TTC549 (cell line): ENCODE measurements at regions not wholly inside any gene's neighbourhood (a gene's known extent, or its start where the extent isn't known, plus 50 kb on each side); places are given as distances from the start of the nearest gene placed in this dataset.
"Not testable (repeated sequence)": the region's sequence is repeated elsewhere in the genome, so short reads cannot be mapped to it uniquely, and the experiment has no call there.

Experiments
- FAIRE-seq: peaks from 2 replicates; lab custom pipeline; 2012; peaks lifted over from hg19 to GRCh38; lab: Jason Lieb, UNC

DNA sequence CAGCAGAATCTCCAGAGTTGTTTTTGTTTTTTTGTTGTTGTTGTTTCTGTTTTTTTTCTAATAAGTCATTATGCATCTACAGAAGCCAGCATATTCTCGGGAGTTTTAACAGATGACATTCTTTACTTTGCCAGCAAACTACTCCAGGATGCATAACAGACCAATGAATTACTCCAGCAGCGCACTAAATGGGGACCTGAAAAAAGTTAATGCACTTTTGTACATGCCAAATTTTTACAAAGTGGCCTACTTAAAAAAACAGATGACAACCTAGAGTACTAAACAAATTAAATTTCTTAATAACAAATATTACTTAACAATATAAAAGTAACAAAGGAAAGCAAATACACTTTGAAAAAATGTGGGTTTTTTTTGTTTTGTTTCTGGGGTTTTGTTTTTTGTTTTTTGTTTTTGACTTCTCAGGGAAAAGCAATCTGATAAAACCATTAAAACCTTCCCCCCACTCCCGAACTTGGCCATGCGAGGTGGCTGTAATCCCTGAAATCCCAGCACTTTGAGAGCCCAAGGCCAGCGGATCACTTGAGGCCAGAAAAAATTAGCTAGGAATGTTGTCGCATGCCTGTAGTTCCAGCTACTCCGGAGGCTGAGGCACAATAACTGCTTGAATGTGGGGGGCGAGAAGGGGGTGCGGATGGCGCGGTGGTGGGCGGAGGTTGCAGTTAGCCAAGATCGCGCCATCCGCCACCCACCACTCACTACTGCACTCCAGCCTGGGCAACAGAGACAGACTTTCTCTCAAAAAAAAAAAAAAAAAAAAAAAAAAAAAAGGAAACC, 352.4 kb downstream of the CETN3 start:
- FAIRE-seq, result no peak

DNA sequence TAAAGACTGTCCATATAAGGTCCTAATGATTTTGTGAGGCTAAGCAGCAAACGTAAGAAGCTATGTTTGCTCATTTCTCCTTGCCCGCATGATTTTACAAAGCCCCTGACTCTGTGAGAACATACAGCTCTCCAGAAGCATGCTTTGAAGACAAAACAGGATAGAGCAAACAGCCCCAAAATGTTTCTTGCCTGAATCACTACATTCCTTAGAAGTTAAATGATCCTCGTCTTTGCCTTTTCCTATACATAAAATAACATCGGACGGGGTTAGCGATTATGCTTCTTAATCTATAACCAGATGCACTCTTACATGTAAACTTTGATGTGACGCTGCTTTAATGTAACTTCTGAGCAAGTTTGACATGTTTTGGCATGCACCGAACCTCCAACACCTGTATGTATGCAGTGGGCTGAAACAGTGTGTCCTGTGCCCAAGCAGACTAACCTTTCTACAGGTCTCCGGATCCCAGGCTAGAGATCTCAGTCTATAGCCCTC, 353.7 kb downstream of the CETN3 start:
- no peak for FAIRE-seq

DNA sequence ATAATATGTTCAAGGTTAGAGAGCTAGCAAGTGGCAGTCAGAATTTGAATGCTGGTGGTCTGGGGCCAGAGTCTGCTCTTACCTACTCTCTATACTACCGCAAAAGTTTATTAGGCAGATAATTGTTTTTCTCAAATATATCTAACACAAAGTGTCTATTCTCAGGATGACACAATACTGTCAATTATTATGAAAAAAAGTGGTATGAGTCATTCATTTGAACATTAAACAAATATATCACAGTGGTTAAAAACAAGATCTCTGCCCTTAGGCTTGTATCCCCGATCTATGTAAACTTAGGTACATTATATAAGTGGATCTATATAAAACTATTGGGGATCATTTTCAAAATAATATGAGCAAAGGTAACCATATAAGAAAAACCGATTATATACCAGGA, 354.9 kb downstream of the CETN3 start:
- no peak for FAIRE-seq

DNA sequence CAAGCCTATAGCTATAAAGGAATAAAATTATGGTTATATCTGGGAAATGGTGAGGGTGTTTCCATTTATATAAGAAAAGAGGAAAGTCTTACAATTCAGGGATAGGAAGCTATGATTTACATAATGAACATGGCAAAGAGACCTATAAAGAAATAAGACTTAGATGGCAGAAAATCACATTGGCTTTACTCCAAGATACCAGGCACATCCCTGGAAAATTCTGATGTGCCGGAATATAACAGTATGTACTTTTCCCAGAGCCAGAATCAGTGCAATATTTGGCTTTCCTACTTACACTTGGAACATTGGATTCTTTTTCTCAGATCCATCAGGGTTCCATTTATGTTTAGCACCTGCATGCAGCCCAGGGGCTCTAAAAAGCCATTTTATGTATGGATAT, 357.8 kb downstream of the CETN3 start:
- no peak for FAIRE-seq

DNA sequence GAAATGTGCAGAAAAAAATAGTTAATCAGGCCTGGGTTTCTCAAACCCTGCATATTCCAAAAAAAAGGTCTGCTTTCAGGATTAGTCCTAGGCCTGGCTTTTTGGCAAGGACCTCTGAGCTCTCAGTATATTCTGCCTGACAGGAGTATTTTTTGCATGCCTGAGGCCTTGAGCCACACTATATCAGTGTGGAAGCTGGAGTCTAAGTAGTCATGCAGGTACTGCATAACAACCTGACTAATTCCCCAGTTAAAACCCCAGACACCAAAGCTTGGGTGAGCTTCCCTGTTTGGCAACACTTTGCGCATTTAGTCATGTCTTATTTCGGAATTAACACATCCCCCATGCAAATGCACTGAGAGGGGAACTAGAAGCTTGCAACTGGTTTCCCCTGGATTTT, 359.5 kb downstream of the CETN3 start:
- no peak for FAIRE-seq

DNA sequence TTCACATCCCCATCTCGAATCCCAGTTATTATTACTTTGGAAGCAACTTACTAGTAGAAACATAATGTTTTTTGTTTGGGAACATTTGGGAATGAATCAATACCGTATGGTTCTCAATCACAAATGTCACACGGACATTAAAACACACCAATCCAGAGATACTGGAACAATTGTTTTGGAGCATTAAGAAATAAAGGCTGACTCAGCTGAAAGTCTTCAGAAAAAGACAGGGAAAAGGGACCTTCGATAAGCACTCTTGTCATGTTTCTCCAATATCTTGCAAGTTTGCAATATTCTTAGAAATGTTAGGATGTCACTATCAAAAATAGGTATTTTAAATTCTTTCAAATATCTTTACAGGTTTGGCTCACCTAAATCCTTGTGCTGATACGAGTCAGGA, 362.4 kb downstream of the CETN3 start:
- FAIRE-seq, result no peak

DNA sequence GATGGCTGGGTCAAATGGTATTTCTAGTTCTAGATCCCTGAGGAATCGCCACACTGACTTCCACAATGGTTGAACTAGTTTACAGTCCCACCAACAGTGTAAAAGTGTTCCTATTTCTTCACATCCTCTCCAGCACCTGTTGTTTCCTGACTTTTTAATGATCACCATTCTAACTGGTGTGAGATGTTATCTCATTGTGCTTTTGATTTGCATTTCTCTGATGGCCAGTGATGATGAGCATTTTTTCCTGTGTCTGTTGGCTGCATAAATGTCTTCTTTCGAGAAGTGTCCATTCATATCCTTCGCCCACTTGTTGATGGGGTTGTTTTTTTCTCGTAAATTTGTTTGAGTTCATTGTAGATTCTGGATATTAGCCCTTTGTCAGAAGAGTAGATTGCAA, 369.5 kb downstream of the CETN3 start:
- FAIRE-seq, result not testable (repeated sequence)

DNA sequence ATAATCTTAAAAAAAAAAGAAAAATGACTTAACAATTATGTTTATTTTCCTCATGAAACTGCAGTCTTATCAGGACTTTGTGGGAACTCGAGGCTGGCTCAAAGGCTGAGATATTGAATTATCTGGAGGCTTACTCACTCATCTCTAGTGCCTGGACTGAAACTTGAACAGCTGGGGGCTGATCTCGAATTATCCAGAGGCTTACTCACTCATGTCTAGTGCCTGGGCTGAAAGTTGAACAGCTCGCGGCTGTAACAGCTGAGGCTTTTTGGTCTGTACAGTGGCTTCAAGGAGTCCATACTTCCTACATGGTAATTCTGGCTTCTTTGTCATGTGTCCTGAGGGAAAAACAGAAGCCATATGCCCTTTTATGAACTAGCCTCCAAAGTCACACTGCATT, 371.9 kb downstream of the CETN3 start:
- no peak for FAIRE-seq

DNA sequence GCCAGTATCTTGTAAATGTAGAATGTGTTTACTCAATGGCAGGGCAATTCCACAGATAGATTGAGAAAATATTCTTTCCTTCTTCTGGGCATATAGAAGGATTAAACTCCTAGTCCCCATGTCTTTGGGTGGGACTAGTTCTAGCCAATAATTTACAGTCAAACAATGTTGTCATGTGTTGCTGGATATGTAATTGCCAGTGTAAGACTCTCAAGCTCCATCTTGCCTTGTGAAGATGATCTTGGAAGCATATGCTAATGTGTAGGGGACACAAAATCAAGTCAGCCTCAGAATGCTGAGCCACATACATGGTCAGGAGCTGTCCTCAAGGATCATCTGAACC, 386.9 kb downstream of the CETN3 start:
- FAIRE-seq, result no peak

DNA sequence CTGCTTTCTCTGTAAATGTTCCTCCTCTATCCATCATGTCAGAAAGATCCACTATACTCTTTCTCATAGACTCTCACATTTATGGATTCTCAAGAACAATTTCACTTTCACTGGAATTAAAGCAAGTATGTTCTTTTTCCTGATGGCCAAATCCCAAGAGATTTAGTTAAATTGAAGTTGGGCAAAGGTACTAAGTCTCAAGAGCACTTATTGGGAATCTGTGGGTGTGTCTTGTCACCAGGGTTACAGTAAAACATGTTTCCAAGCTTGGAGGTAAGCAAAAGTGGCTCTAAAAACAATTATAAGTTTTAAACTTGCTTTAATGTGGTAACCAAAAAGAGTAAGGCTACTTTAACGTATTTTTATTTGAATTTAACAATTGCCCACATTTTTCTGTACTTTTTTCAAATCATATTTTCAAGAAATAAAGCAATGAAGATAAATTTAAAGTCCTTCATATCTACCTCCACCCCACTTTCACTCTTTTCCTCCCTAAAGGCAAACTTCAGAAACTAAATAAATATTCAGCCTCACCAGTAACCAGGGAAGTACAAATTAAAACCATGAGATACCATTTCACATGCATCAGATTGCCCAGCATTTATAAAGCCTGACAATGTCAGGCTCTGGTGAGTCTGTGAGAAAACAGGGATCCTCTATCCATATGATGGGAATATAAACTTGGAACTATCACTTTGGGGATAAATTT, 387.4 kb downstream of the CETN3 start:
- FAIRE-seq, result no peak

DNA sequence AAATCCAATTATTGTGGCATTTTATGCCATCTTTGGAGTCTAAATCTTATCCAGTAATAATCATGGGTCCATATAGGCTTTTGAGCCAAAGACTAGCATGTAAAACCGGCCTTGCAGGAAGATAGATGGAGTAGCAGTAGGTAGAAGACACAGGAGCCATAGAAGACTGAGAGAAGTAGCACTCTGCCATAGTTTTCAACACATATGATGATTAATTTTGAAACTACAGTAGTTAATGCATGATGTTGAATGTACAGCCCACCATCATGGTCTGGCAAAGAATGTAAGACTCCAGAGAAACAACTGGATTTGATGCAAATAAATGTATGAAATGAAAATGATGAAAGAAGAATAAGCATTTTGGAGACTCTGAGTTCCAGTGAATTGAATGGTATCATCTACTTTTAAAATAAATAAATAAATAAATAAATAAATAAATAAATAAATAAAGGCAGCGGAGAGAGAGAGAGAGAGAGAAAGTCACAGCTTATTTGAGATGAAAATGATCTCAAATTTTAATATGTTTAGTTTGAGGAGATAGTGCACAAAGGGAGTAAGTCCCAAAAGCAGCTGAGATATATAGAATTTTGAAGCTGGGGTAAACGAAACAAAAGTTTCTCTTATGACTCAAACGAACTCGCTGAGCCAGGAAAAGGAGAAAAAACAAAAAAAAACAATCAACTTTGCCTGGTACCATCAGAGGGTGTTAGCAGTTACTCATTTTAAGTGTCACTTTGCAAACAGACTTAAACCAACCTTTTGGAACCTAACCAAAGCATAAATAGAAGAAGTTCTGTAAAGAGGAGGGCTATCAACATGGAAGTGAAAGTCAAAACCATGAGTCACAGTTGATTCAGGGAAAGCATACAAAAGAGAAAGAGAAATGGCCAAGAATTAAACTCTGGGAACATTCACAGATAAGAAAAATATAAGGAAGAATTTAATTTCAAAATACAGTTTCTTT, 388.7 kb downstream of the CETN3 start:
- FAIRE-seq, result no peak

DNA sequence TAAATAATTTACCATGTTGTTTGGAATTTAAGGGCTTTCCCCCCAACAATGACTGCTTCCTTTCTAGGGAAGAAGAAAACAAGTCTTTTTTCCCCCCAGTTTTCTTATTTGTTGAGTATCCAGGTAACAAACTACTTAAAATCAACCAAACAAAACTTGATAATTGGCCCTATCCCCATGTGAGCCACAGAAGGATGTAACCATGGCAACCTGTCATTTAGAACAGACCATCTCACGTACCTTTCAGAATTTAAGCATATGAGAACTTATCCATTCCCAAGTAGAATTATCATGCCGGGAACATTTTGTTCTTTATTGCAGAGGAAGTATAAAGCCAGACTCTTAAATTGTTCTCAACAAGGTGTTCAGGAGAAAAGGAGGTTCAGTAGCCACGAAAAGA, 392.3 kb downstream of the CETN3 start:
- no peak for FAIRE-seq

DNA sequence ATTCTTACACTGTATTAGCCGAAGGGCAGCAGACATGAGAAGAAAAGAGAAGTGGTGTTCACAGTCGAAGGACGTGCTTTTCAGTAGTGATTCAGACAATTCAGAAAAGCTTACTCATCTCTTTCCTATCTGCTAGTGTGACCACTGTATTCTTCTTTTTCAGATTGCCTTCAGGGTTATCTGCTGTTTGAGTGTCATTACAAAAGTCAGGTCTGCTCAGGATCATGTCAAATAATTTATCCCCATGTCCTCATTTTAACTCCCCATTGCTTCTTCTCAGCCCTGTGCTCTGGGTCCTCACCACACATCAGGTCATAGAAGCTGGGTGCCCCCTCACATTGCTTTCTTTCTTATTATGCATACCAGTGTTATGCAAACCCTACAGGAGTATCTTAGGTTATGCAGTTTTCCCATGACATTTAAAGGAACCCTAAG, 394.0 kb downstream of the CETN3 start:
- no peak for FAIRE-seq

DNA sequence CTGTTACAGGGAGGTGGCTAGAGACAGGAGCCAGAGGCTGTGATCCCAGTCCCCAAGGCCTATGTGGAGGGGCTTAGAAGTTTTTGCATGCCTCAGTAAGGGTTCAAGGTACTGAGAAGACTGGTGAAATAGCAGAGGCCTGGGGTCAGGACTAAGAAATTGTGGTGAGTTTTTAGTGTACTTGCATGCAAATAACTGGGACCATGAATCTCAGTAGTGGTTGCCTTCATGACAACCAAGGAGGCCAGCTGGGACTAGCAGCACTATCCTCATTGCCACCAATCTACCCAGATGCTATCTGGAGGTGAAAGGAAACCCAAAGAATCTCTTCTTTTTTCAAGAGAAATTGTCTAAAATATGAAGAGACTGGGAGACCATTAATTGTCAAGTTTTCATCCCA, 395.1 kb downstream of the CETN3 start:
- FAIRE-seq, result no peak

DNA sequence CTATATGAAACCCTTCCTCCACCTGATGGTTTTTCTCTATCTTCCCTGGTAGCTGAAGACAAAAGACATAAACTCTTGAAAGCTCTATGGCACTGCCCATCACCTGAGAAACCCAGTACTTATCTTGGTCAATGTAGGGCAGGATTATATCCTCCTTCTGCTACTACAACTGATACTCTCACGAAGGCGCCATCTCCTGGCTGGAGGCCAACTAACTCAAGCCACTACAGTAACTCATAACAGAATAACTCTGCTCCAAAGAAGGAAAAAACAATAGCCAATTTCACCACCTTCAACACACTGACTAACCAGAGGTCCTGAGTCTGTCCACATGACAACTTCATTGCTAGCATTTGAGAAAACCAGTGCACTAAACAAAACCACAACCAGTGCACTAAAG, 409.2 kb downstream of the CETN3 start:
- no peak for FAIRE-seq

DNA sequence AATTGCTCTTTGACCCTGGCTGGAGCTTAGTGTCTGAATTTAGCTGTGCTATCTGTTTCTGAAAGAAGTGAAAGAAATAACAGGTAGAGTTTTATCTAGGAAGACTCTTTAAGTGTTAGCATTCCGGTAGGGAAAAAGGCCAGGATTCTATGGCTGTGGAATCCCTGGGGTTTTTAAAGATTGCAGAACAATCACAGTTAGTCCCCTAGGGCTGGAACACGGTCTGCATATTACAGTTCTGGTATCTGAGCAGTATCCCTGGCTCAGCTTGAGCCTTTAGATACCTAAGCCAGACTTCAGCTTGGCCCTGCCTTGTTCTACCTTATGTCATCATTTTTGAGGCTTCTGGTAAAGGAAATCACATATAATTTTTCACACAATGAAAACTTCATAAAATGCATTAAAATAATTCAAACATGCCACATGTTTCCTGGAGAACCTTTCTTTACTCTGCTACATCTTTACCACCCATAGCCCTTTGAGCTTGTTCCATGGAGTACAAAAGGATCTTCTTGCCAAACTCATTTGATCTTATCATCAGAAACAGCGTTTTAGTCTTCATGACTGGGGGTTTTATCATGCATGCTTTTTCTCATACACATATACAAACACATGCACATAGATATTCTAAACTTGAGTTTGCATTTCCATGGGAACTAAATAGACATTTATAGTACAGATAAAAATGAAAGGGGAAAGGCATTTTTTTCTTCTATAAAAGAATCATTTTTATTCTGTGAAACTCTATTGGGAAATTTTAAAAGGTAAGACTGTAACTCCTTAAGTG, 410.8 kb downstream of the CETN3 start:
- no peak for FAIRE-seq

DNA sequence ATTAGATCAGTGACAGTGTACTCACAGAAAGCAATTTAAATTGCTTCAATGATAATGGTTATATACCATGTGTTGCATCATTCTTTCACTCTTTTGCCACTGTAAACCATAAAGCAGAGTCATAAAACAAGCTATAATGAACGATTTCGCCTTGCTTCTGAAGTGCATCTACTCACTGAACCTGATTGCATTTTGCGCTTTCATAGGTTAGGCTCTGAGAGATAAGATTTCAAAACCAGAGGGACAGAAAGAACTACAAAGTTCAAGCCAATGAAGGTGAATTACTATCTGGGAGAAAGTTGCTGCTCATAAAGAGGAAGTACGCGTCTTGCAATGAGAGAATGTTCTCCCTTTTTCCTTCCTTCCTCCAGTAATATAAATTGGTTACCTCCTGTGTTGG, 412.7 kb downstream of the CETN3 start:
- FAIRE-seq, result no peak

DNA sequence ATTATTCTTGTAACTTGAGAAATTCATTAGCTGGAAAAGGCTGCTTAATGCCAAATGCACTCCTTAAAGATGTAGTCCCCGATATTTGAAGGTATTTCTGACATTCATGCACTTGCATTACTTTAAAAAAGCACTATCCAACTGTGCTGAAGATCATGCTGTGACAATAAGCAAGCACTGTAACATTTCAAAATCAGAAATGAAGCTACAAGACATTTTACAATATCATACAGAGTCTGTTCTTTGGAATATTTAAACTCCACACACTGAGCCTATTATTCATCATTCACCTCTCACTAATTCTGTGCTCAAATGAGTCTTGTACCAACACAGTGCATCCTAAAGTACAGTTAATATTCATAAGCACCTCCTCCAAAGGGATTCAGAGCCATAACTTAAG, 413.2 kb downstream of the CETN3 start:
- no peak for FAIRE-seq

DNA sequence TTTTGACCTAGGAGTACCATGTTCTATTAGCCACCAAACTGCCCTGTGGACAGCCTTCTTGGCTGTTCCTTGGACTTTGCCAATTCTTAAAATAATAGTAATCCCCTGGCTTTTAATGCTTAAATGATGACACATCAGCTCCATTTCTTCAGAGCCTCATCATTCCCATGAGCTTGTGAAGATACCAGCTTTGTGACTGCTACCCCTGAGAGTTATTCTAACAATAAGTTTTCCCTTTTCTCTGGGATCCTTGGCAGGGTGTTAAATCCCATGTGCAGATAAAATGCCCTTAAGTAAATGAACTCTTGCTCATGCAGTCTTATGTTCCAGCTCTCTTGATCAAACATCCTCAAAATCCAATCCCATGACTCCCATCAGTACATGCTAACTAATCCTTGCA, 415.3 kb downstream of the CETN3 start:
- FAIRE-seq, result no peak

DNA sequence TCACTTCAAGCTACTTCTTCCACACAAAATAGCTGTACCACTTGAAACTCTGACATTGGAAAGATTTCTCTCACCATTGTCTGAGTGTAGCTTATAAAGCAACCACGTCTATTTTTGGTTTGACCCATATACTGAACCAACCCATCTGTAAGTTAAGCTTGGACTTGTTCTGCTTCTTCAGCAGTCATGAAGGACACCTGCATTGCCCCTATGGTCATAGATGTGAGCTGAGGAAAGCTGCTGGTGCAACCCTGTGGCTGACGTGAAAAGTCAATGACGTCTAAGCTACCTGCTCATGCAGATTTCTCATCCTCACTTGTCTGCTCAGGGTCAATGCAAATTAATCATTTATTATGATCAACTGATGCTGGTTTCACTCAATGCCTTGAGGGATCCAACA, 417.4 kb downstream of the CETN3 start:
- no peak for FAIRE-seq

DNA sequence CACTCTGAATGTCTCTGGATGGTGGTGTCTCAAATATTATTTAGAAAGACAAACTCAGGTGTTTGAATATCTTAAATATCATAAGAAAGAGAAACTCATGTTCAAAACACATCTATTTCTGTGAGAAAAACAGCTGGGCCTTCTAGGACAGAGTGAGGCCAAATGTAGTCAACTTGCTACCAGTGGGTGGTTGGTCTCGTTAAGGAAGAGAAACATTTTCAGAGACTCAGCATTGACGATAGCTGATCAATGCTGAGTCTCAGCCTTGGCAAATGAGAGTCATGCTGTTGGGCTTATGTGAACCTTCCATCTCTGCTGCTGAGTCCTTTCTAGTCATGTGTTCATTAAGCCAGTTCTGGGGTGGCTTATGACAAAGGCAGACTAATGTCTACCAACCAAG, 418.0 kb downstream of the CETN3 start:
- no peak for FAIRE-seq

DNA sequence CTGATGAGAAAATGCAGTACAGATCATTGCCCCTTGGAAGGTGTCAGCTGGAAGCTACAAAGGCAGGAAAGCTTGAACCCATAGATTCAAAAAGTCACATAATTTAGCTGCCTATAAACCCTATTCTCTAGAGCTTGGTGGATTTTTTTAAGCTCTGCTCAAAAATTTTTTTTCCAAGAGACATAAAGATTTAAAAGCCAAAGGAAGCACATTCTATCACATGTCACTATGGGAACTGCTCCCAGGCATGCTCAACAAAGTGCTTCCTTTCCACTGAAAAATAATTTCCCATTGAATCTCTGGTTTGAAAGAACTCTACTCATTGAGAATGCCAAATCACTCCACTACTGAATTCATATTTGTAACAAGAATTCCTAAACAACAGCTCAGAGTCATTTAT, 419.8 kb downstream of the CETN3 start:
- no peak for FAIRE-seq
